ENCODE measurements at regions not wholly inside any gene's neighbourhood (a gene's known extent, or its start where the extent isn't known, plus 50 kb on each side); places are given as distances from the start of the nearest gene placed in this dataset.

DNA sequence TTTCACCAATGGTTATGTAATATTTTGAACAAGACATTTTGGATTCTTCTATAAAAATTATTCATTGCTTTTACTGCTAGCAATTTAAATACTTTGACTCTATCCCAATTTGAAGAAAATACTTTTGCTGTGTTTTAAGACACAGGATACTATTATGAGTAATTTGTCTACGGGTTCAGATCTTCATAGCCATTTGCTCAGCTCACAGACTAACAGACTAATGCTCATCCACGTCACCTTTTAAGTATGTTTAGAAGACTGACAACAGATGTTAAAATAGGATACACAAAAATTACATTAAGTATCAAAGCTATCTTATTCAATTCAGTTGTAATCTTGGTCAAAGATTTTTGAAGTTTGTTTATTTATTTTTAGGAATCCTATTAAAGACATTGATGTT, 251.3 kb upstream of the CHRM2 start:
- Mint-ChIP-seq H3K4me1 (ENCODE audit: unreplicated experiment) (peaks cover 3% of the 10 kb centered on the region), H3K9me3 (ENCODE audit: unreplicated experiment) (no peaks in the 10 kb centered on the region), H3K27ac (ENCODE audit: unreplicated experiment) (no peak overlapping the region), H3K36me3 (ENCODE audit: low read depth, unreplicated experiment) (no peaks in the 10 kb centered on the region), H3K4me3 (ENCODE audit: unreplicated experiment) (no peak overlapping the region), H3K27me3 (ENCODE audit: unreplicated experiment) (no peaks in the 10 kb centered on the region)
- DNase-seq (ENCODE audit: low spot score), result no peak
- no peak for TF ChIP-seq CTCF (IDR thresholded peaks at IDR 0.05; ENCODE audit: unreplicated experiment)

GRCh38 chr7:136605532-136606329, 262.7 kb upstream of the CHRM2 start:
- DNase-seq (ENCODE audit: low spot score), result no peak
- TF ChIP-seq CTCF (IDR thresholded peaks at IDR 0.05; ENCODE audit: unreplicated experiment), result no peak
- H3K4me3 Mint-ChIP-seq (ENCODE audit: unreplicated experiment), result no peak overlapping the region
- no peaks in the 10 kb centered on the region for H3K9me3 Mint-ChIP-seq (ENCODE audit: unreplicated experiment)
- H3K27ac Mint-ChIP-seq (ENCODE audit: unreplicated experiment), result no peak overlapping the region
- no peaks in the 10 kb centered on the region for H3K36me3 Mint-ChIP-seq (ENCODE audit: low read depth, unreplicated experiment)
- no peaks in the 10 kb centered on the region for H3K4me1 Mint-ChIP-seq (ENCODE audit: unreplicated experiment)
- H3K27me3 Mint-ChIP-seq (ENCODE audit: unreplicated experiment), result no peaks in the 10 kb centered on the region

- H3K36me3 Mint-ChIP-seq (ENCODE audit: low read depth, unreplicated experiment), result no peaks in the 10 kb centered on the region
- H3K27me3 Mint-ChIP-seq (ENCODE audit: unreplicated experiment), result peaks cover 2% of the 10 kb centered on the region
- H3K4me1 Mint-ChIP-seq (ENCODE audit: unreplicated experiment), result no peaks in the 10 kb centered on the region
- H3K9me3 Mint-ChIP-seq (ENCODE audit: unreplicated experiment), result no peaks in the 10 kb centered on the region
- TF ChIP-seq CTCF (IDR thresholded peaks at IDR 0.05; ENCODE audit: unreplicated experiment), result no peak
- no peak overlapping the region for H3K27ac Mint-ChIP-seq (ENCODE audit: unreplicated experiment)
- no peak for DNase-seq (ENCODE audit: low spot score)
- no peak overlapping the region for H3K4me3 Mint-ChIP-seq (ENCODE audit: unreplicated experiment)
Measured at GRCh38 chr7:136601772-136602171, 266.7 kb upstream of the CHRM2 start.

GRCh38 chr7:136600475-136600874, 268.0 kb upstream of the CHRM2 start:
- H3K27me3 Mint-ChIP-seq (ENCODE audit: unreplicated experiment), result peaks cover 2% of the 10 kb centered on the region
- H3K4me3 Mint-ChIP-seq (ENCODE audit: unreplicated experiment), result no peak overlapping the region
- no peak for TF ChIP-seq CTCF (IDR thresholded peaks at IDR 0.05; ENCODE audit: unreplicated experiment)
- no peak overlapping the region for H3K27ac Mint-ChIP-seq (ENCODE audit: unreplicated experiment)
- no peak for DNase-seq (ENCODE audit: low spot score)
- no peaks in the 10 kb centered on the region for H3K4me1 Mint-ChIP-seq (ENCODE audit: unreplicated experiment)
- H3K9me3 Mint-ChIP-seq (ENCODE audit: unreplicated experiment), result no peaks in the 10 kb centered on the region
- H3K36me3 Mint-ChIP-seq (ENCODE audit: low read depth, unreplicated experiment), result no peaks in the 10 kb centered on the region

GRCh38 chr7:136594739-136595144, 273.7 kb upstream of the CHRM2 start:
- no peaks in the 10 kb centered on the region for H3K4me1 Mint-ChIP-seq (ENCODE audit: unreplicated experiment)
- no peak for TF ChIP-seq CTCF (IDR thresholded peaks at IDR 0.05; ENCODE audit: unreplicated experiment)
- peaks cover 2% of the 10 kb centered on the region for H3K27me3 Mint-ChIP-seq (ENCODE audit: unreplicated experiment)
- no peak overlapping the region for H3K27ac Mint-ChIP-seq (ENCODE audit: unreplicated experiment)
- no peak for DNase-seq (ENCODE audit: low spot score)
- H3K9me3 Mint-ChIP-seq (ENCODE audit: unreplicated experiment), result no peaks in the 10 kb centered on the region
- H3K36me3 Mint-ChIP-seq (ENCODE audit: low read depth, unreplicated experiment), result no peaks in the 10 kb centered on the region
- H3K4me3 Mint-ChIP-seq (ENCODE audit: unreplicated experiment), result no peak overlapping the region
